ENCODE measurements at regions not wholly inside any gene's neighbourhood (a gene's known extent, or its start where the extent isn't known, plus 50 kb on each side); places are given as distances from the start of the nearest gene placed in this dataset.
"Not testable (repeated sequence)": the region's sequence is repeated elsewhere in the genome, so short reads cannot be mapped to it uniquely, and the experiment has no call there.

DNA sequence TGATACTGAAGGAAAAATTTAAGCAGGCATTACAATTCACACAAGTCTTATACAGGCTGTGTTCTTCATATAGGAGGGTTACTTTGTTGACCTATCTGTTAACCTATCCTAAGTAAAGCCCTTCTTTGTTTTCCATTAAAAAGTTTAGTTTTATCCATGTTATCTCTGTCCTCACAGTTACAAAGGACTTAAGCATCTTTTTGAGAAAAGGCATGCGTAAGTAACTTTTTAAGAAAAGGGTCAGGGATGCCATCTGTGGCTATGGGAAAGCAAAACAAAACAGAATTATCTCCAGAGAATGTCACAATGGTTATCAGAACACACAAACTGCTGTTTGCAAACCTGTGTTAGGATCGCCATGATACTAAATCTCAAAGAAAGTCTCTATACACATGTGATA, 295.8 kb upstream of the MTPN start:
- no peak for TF ChIP-seq CTCF (IDR thresholded peaks at IDR 0.05; ENCODE audit: low read depth, low read length)
- no peak for DNase-seq (ENCODE audit: extremely low read depth, low read depth)

DNA sequence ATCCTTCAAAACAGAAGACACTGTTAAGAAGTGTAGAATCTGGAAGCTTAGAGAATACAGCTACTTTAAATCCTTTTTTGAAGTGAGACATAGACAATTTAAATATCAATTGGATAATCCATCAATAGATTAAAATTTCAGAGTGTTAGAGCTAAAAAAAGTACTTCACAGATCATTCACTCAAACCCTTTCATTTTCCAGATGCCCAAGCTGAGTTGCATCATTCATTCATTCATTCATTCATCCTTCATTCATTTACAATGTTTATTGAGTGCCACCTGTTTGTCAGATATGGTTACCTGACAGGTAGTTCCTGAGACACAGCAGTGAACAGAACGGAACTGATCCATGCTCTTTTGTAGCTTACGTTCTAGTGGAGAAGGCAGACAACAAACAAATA, 290.7 kb upstream of the MTPN start:
- no peak for TF ChIP-seq CTCF (IDR thresholded peaks at IDR 0.05; ENCODE audit: low read depth, low read length)

GRCh38 chr7:136266457-136266856, 289.3 kb upstream of the MTPN start:
- DNase-seq (ENCODE audit: extremely low read depth, low read depth) = no peak
- TF ChIP-seq CTCF (IDR thresholded peaks at IDR 0.05; ENCODE audit: low read depth, low read length) = no peak

More for the DNA sequence above, 290.7 kb upstream of the MTPN start:
- DNase-seq (ENCODE audit: extremely low read depth, low read depth) = no peak

GRCh38 chr7:136264304-136264703, 287.1 kb upstream of the MTPN start:
- not testable (repeated sequence) for DNase-seq (ENCODE audit: extremely low read depth, low read depth)

- DNase-seq (ENCODE audit: extremely low read depth, low read depth) = not testable (repeated sequence)
These were observed 286.1 kb upstream of the MTPN start for GRCh38 chr7:136263112-136263860.

- DNase-seq (ENCODE audit: extremely low read depth, low read depth) = not testable (repeated sequence)
These were observed 283.4 kb upstream of the MTPN start for GRCh38 chr7:136260591-136260990.

DNA sequence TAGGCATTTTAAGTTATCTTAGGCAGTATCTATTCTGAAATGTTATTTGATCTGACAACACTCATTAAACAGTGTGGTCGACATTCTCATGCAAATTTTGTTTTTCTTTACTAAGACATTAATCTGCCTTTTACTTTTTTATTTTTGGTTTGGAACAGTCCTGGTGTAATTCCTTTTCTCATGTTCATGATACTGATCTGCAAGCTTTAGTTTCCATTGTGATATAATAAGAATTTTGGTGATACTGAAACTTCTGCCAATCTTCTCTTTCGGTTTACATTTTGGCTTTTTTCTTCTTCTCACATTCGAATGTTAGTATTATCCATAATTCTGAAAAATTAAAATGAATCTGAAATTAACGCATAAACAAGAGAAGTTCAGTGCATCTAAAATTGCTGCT, 281.9 kb upstream of the MTPN start:
- TF ChIP-seq CTCF (IDR thresholded peaks at IDR 0.05; ENCODE audit: low read depth, low read length) = no peak

DNA sequence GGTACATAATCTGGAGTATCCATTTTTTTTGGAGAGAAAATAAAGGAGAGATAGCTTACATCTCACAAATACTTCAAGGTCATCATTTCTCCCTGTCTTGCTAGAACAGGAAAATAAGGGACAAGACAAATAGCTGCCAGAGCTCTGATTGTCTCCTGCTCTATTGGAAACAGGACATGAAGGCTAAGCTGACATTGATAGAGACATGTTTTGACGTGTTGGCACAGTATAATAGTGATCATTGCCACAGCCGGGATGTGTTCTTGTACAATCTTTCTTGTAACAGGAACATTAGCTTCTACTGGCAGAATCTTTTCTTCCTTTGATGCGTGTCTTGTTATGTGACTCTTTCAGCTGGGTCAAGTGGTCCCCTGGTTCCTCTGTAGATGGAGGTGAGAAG, 279.3 kb upstream of the MTPN start:
- DNase-seq (ENCODE audit: extremely low read depth, low read depth) = no peak
- no peak for TF ChIP-seq CTCF (IDR thresholded peaks at IDR 0.05; ENCODE audit: low read depth, low read length)

More for the DNA sequence above, 281.9 kb upstream of the MTPN start:
- DNase-seq (ENCODE audit: extremely low read depth, low read depth) = no peak

DNA sequence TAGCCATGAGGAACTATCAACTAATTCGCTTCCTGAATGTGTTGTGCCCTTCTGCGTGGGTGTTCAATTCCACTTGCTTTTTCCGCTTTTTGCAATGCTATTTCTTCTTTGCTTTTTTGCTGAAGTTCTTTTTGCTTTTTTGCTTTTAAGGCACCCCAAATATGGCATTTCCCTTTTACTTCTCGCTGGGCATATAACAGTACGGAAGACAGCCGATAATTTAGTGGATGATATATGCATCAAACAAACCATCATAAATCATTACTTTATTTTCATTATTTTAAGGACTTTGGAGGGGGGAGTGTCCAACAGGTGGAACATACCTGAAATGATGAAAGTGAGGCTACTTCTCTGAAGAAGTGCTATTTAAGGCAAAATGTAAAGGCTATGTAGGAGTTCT, 277.0 kb upstream of the MTPN start:
- no peak for TF ChIP-seq CTCF (IDR thresholded peaks at IDR 0.05; ENCODE audit: low read depth, low read length)
- DNase-seq (ENCODE audit: extremely low read depth, low read depth) = no peak
